ENCODE measurements at regions not wholly inside any gene's neighbourhood (a gene's known extent, or its start where the extent isn't known, plus 50 kb on each side); places are given as distances from the start of the nearest gene placed in this dataset.

DNA sequence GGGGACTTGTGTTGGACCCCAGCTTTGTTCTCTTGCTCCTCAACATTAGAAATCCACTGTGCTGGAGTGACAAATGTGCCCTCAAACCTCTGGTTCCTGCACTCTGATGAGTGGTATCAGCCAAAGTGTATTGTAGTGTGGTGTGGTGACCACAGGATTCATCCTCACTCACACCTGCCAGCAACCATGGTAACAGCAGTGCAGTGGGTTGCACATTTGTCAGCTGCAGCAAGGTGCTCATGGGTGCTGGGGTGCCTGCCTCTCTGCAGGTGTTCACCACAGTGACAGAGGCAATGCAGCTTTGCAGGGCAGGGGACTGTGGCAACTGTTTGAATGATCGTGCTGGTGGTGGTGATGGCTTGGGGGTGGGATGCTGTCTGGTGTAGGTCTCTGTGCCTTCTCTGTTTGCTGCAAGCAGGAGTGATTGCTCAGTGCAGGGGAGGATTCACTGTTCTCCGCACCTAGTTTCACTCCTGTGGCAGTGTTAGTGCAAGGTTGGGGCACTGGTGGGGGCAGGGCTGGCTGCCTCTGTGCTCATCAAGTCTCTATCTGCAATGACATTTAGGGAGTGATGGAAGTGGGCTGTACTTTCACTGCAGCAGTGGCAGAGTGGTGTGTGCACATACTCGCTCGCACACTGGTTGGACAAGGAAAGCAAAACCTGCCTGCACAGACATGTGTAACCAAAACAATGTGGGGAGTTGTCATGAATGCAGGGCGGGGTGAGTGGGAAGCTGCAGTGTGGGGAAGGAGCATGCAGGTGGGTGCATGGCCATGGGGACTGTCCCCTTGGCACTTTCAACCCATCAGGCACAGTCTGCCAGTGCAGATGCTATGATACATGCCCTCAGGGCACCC lies 301.1 kb downstream of the PIK3C3 start:
- Histone ChIP-seq H3K4me1 (no peaks in the 10 kb centered on the region), H3K27ac (no peak overlapping the region), H3K4me2 (no peak overlapping the region), H3K9me3 (no peaks in the 10 kb centered on the region), H3K4me3 (no peak overlapping the region)
- no peak for ATAC-seq
- ChIA-PET CTCF (no interaction called here), POLR2A (no interaction called here)
- no peak for TF ChIP-seq SMC3 (IDR thresholded peaks at IDR 0.05)
- TF ChIP-seq CEBPB (IDR thresholded peaks at IDR 0.05), result no peak
- no peak for FAIRE-seq
- 38% methylated on average over 4 of the region's 5 CpGs for WGBS (ENCODE audit: missing lambda C conversion rate)
- no peak for DNase-seq (ENCODE audit: low read depth in 1 of 2, low spot score in 1 of 2)

DNA sequence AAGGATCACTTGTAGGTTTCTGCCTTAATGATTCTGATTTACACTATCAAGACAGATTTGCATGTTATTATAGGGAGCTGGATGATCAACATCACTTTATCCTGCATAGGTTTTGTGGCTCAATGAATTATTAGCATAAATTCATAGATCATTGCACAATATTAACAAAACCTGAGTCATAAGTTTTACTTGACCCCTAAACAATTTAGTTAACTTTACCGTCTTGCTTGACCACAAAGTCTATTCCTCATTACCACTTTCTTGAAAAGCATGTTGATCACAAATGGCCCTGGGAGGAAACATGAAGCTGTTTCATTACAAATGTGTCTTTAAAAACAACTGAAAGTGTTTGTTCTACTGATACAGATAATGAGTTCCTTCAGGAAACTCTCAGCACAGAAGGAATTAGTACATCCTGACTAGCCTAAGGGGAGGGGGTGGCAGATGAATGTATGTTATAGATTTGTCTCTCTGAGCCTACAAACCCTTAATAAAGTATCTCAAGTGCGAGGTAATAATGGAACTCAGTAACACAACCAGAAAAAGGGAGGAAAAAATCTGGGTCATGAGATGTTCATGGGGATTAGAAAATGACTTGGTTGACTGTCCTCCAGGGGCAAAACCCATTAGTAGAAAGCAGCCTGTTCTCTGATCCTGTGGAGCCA lies 303.4 kb downstream of the PIK3C3 start:
- no peaks in the 10 kb centered on the region for H3K4me1 ChIP-seq
- H3K9me3 ChIP-seq, result no peaks in the 10 kb centered on the region
- FAIRE-seq (no peak), DNase-seq (ENCODE audit: low read depth in 1 of 2, low spot score in 1 of 2) (no peak), ATAC-seq (no peak)
- ChIA-PET CTCF (no interaction called here), POLR2A (no interaction called here)
- H3K4me3 ChIP-seq, result no peak overlapping the region
- no peak overlapping the region for H3K27ac ChIP-seq
- TF ChIP-seq ZNF302 (CRISPR knock-in tag; IDR thresholded peaks at IDR 0.05) (no peak), BHLHE40 (IDR thresholded peaks at IDR 0.05; ENCODE audit: low read depth, low read length) (no peak), RARB (CRISPR knock-in tag; IDR thresholded peaks at IDR 0.05) (no peak)
- TF ChIP-seq, protein P1, sequence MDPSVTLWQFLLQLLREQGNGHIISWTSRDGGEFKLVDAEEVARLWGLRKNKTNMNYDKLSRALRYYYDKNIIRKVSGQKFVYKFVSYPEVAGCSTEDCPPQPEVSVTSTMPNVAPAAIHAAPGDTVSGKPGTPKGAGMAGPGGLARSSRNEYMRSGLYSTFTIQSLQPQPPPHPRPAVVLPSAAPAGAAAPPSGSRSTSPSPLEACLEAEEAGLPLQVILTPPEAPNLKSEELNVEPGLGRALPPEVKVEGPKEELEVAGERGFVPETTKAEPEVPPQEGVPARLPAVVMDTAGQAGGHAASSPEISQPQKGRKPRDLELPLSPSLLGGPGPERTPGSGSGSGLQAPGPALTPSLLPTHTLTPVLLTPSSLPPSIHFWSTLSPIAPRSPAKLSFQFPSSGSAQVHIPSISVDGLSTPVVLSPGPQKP (IDR thresholded peaks at IDR 0.05; ENCODE audit: low read depth, low read length), result no peak
- TF ChIP-seq, protein P2, sequence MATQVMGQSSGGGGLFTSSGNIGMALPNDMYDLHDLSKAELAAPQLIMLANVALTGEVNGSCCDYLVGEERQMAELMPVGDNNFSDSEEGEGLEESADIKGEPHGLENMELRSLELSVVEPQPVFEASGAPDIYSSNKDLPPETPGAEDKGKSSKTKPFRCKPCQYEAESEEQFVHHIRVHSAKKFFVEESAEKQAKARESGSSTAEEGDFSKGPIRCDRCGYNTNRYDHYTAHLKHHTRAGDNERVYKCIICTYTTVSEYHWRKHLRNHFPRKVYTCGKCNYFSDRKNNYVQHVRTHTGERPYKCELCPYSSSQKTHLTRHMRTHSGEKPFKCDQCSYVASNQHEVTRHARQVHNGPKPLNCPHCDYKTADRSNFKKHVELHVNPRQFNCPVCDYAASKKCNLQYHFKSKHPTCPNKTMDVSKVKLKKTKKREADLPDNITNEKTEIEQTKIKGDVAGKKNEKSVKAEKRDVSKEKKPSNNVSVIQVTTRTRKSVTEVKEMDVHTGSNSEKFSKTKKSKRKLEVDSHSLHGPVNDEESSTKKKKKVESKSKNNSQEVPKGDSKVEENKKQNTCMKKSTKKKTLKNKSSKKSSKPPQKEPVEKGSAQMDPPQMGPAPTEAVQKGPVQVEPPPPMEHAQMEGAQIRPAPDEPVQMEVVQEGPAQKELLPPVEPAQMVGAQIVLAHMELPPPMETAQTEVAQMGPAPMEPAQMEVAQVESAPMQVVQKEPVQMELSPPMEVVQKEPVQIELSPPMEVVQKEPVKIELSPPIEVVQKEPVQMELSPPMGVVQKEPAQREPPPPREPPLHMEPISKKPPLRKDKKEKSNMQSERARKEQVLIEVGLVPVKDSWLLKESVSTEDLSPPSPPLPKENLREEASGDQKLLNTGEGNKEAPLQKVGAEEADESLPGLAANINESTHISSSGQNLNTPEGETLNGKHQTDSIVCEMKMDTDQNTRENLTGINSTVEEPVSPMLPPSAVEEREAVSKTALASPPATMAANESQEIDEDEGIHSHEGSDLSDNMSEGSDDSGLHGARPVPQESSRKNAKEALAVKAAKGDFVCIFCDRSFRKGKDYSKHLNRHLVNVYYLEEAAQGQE (IDR thresholded peaks at IDR 0.05), result no peak
- WGBS (ENCODE audit: missing lambda C conversion rate), result 3% methylated on average over 2 of the region's 2 CpGs
- no peak overlapping the region for H3K4me2 ChIP-seq

DNA sequence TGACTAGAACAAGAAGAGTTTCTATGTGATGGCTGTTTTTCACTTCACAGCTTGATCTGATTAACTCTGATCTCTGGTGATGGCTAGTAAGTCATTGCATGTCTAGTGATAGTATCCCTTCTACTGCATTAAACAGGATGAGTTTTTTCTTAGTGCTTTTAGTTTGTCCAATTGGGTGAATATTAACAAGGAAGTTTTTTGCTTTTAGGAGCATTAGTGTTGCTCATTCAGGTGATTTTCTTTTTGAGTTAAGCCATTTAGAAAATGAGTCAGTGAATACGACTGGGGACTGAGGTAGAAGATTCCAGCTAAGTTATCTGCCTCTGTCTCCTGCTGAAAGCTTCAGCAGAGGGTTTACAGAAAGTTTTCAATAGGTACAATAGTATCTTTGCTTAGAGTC lies 306.7 kb downstream of the PIK3C3 start:
- H3K4me2 ChIP-seq, result no peak overlapping the region
- ChIA-PET POLR2A (no interaction called here), CTCF (interaction anchor here (0.8 kb wide), 1 partner anchor 14 kb away, joined by 4 read pairs; no protein-coding TSS in a partner anchor)
- TF ChIP-seq RFX5 (IDR thresholded peaks at IDR 0.05) (no peak), ESRRA (IDR thresholded peaks at IDR 0.05; ENCODE audit: borderline replicate concordance, low read length) (no peak), JUN (IDR thresholded peaks at IDR 0.05) (no peak), ZC3H11A (IDR thresholded peaks at IDR 0.05) (no peak), KDM1A (IDR thresholded peaks at IDR 0.05; ENCODE audit: low read depth) (no peak), CHD4 (IDR thresholded peaks at IDR 0.05; ENCODE audit: borderline replicate concordance) (no peak), PHF8 (IDR thresholded peaks at IDR 0.05; ENCODE audit: borderline replicate concordance, low read depth) (no peak), NFE2L2 (conservative IDR thresholded peaks at IDR 0.05; ENCODE audit: low read length) (no peak), CHD2 (IDR thresholded peaks at IDR 0.05; ENCODE audit: low read length, partially characterized antibody) (no peak), TP53 (CRISPR knock-in tag; IDR thresholded peaks at IDR 0.05) (no peak), CBX8 (IDR thresholded peaks at IDR 0.05) (no peak), ZNF302 (CRISPR knock-in tag; IDR thresholded peaks at IDR 0.05) (no peak)
- TF ChIP-seq, protein P1 (IDR thresholded peaks at IDR 0.05; ENCODE audit: low read depth, low read length), result no peak
- TF ChIP-seq, protein P3, sequence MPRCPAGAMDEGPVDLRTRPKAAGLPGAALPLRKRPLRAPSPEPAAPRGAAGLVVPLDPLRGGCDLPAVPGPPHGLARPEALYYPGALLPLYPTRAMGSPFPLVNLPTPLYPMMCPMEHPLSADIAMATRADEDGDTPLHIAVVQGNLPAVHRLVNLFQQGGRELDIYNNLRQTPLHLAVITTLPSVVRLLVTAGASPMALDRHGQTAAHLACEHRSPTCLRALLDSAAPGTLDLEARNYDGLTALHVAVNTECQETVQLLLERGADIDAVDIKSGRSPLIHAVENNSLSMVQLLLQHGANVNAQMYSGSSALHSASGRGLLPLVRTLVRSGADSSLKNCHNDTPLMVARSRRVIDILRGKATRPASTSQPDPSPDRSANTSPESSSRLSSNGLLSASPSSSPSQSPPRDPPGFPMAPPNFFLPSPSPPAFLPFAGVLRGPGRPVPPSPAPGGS (IDR thresholded peaks at IDR 0.05), result no peak
- TF ChIP-seq, protein P4, sequence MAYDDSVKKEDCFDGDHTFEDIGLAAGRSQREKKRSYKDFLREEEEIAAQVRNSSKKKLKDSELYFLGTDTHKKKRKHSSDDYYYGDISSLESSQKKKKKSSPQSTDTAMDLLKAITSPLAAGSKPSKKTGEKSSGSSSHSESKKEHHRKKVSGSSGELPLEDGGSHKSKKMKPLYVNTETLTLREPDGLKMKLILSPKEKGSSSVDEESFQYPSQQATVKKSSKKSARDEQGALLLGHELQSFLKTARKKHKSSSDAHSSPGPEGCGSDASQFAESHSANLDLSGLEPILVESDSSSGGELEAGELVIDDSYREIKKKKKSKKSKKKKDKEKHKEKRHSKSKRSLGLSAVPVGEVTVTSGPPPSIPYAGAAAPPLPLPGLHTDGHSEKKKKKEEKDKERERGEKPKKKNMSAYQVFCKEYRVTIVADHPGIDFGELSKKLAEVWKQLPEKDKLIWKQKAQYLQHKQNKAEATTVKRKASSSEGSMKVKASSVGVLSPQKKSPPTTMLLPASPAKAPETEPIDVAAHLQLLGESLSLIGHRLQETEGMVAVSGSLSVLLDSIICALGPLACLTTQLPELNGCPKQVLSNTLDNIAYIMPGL (CRISPR knock-in tag; IDR thresholded peaks at IDR 0.05; ENCODE audit: borderline replicate concordance), result no peak
- TF ChIP-seq, protein P5, sequence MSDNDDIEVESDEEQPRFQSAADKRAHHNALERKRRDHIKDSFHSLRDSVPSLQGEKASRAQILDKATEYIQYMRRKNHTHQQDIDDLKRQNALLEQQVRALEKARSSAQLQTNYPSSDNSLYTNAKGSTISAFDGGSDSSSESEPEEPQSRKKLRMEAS (IDR thresholded peaks at IDR 0.05), result no peak
- H3K9me3 ChIP-seq, result no peaks in the 10 kb centered on the region
- H3K4me3 ChIP-seq, result no peak overlapping the region
- H3K4me1 ChIP-seq, result no peaks in the 10 kb centered on the region
- 0% methylated on average over 1 of the region's 1 CpG for WGBS (ENCODE audit: missing lambda C conversion rate)
- H3K27ac ChIP-seq, result no peak overlapping the region
- DNase-seq (ENCODE audit: low read depth in 1 of 2, low spot score in 1 of 2) (no peak), ATAC-seq (no peak), FAIRE-seq (no peak)
